ENCODE measurements at regions not wholly inside any gene's neighbourhood (a gene's known extent, or its start where the extent isn't known, plus 50 kb on each side); places are given as distances from the start of the nearest gene placed in this dataset.
A peak's percentile ranks its signal among the peaks of the same experiment; 100 is the strongest.

GRCh38 chr3:88641033-88641604 lies 466.3 kb upstream of the EPHA3 start:
- peaks cover 12% of the 10 kb centered on the region for H3K9me3 Mint-ChIP-seq
- peak overlapping the region; percentile 9 for H3K27ac Mint-ChIP-seq (ENCODE audit: unreplicated experiment)
- DNase-seq (ENCODE audit: low read depth, low spot score) = no peak
- H3K4me1 Mint-ChIP-seq = peaks cover 13% of the 10 kb centered on the region
- H3K36me3 Mint-ChIP-seq (ENCODE audit: low read depth) = peaks cover 6% of the 10 kb centered on the region
- TF ChIP-seq CTCF (conservative IDR thresholded peaks at IDR 0.05) = no peak
- H3K4me3 Mint-ChIP-seq = no peak overlapping the region
- H3K27me3 Mint-ChIP-seq (ENCODE audit: low read depth) = no peaks in the 10 kb centered on the region

- DNase-seq (ENCODE audit: low read depth, low spot score) = no peak
- no peak overlapping the region for H3K27ac Mint-ChIP-seq (ENCODE audit: unreplicated experiment)
- peaks cover 3% of the 10 kb centered on the region for H3K4me1 Mint-ChIP-seq
- H3K4me3 Mint-ChIP-seq = no peak overlapping the region
- no peak for TF ChIP-seq CTCF (conservative IDR thresholded peaks at IDR 0.05)
- no peaks in the 10 kb centered on the region for H3K27me3 Mint-ChIP-seq (ENCODE audit: low read depth)
- H3K9me3 Mint-ChIP-seq = peaks cover 4% of the 10 kb centered on the region
- H3K36me3 Mint-ChIP-seq (ENCODE audit: low read depth) = peaks cover 3% of the 10 kb centered on the region
Observed at GRCh38 chr3:88657459-88657858, 450.0 kb upstream of the EPHA3 start.

- H3K36me3 Mint-ChIP-seq (ENCODE audit: low read depth) = peaks cover 3% of the 10 kb centered on the region
Observed at GRCh38 chr3:88661433-88661824, 446.0 kb upstream of the EPHA3 start.

GRCh38 chr3:88668180-88668579 lies 439.2 kb upstream of the EPHA3 start:
- no peaks in the 10 kb centered on the region for H3K4me1 Mint-ChIP-seq
- no peak for TF ChIP-seq CTCF (conservative IDR thresholded peaks at IDR 0.05)
- H3K9me3 Mint-ChIP-seq = no peaks in the 10 kb centered on the region
- DNase-seq (ENCODE audit: low read depth, low spot score) = no peak
- no peak overlapping the region for H3K27ac Mint-ChIP-seq (ENCODE audit: unreplicated experiment)
- H3K4me3 Mint-ChIP-seq = no peak overlapping the region
- H3K36me3 Mint-ChIP-seq (ENCODE audit: low read depth) = no peaks in the 10 kb centered on the region
- no peaks in the 10 kb centered on the region for H3K27me3 Mint-ChIP-seq (ENCODE audit: low read depth)

More at GRCh38 chr3:88661433-88661824, 446.0 kb upstream of the EPHA3 start:
- no peak overlapping the region for H3K4me3 Mint-ChIP-seq
- peaks cover 4% of the 10 kb centered on the region for H3K9me3 Mint-ChIP-seq
- no peak for TF ChIP-seq CTCF (conservative IDR thresholded peaks at IDR 0.05)
- H3K27ac Mint-ChIP-seq (ENCODE audit: unreplicated experiment) = no peak overlapping the region
- no peak for DNase-seq (ENCODE audit: low read depth, low spot score)
- peaks cover 3% of the 10 kb centered on the region for H3K4me1 Mint-ChIP-seq
- no peaks in the 10 kb centered on the region for H3K27me3 Mint-ChIP-seq (ENCODE audit: low read depth)

- no peaks in the 10 kb centered on the region for H3K36me3 Mint-ChIP-seq (ENCODE audit: low read depth)
- H3K27me3 Mint-ChIP-seq (ENCODE audit: low read depth) = no peaks in the 10 kb centered on the region
- DNase-seq (ENCODE audit: low read depth, low spot score) = no peak
- no peak for TF ChIP-seq CTCF (conservative IDR thresholded peaks at IDR 0.05)
- H3K4me3 Mint-ChIP-seq = no peak overlapping the region
- no peaks in the 10 kb centered on the region for H3K4me1 Mint-ChIP-seq
- H3K27ac Mint-ChIP-seq (ENCODE audit: unreplicated experiment) = no peak overlapping the region
- no peaks in the 10 kb centered on the region for H3K9me3 Mint-ChIP-seq
Observed at GRCh38 chr3:88671573-88671972, 435.8 kb upstream of the EPHA3 start.

Measured in neural crest cell (in vitro differentiated cells).